ENCODE measurements at regions not wholly inside any gene's neighbourhood (a gene's known extent, or its start where the extent isn't known, plus 50 kb on each side); places are given as distances from the start of the nearest gene placed in this dataset.

- TF ChIP-seq RB1 (IDR thresholded peaks at IDR 0.05; ENCODE audit: borderline replicate concordance) = no peak
- no peak for TF ChIP-seq FOS (IDR thresholded peaks at IDR 0.05; ENCODE audit: borderline replicate concordance, extremely low read depth, insufficient read length)
- no peak for TF ChIP-seq ZBTB11 (CRISPR knock-in tag; IDR thresholded peaks at IDR 0.05)
- TF ChIP-seq MXI1 (IDR thresholded peaks at IDR 0.05; ENCODE audit: low read depth, low read length) = no peak
- no peak for TF ChIP-seq ZNF592 (IDR thresholded peaks at IDR 0.05)
- no peak for TF ChIP-seq NRF1 (conservative IDR thresholded peaks at IDR 0.05; ENCODE audit: low read depth, low read length)
- TF ChIP-seq POLR2A (IDR thresholded peaks at IDR 0.05; ENCODE audit: low read depth, low read length) = no peak
- no peak for TF ChIP-seq IKZF2 (IDR thresholded peaks at IDR 0.05)
- TF ChIP-seq NFYA (IDR thresholded peaks at IDR 0.05; ENCODE audit: borderline replicate concordance, low read depth, low read length) = no peak
- TF ChIP-seq TAF1 (IDR thresholded peaks at IDR 0.05; ENCODE audit: borderline replicate concordance, low read depth, low read length) = no peak
- no peak for TF ChIP-seq ZNF622 (IDR thresholded peaks at IDR 0.05)
- TF ChIP-seq SMC3 (IDR thresholded peaks at IDR 0.05; ENCODE audit: borderline replicate concordance, low read length) = no peak
- TF ChIP-seq MTA3 (IDR thresholded peaks at IDR 0.05; ENCODE audit: borderline replicate concordance, low read length) = no peak
- TF ChIP-seq ZBED1 (IDR thresholded peaks at IDR 0.05; ENCODE audit: borderline replicate concordance) = no peak
- no peak for TF ChIP-seq PRDM15 (CRISPR knock-in tag; IDR thresholded peaks at IDR 0.05)
- no peak for TF ChIP-seq ZNF384 (IDR thresholded peaks at IDR 0.05; ENCODE audit: borderline replicate concordance, low read depth, low read length)
- WGBS (ENCODE audit: insufficient coverage, insufficient replicate concordance, low lambda C conversion rate, missing lambda C conversion rate) = 35% methylated on average over 10 of the region's 10 CpGs
Measured at GRCh38 chr2:120888851-120889250, 153.2 kb downstream of the GLI2 start.

More at GRCh38 chr2:120888851-120889250, 153.2 kb downstream of the GLI2 start:
- Histone ChIP-seq H3K4me3 (no peak overlapping the region), H3K27ac (ENCODE audit: control insufficient read depth, insufficient read depth) (no peak overlapping the region), H3K36me3 (ENCODE audit: control insufficient read depth in 2 of 2, insufficient read depth in 2 of 2, low read length in 1 of 2) (no peaks in the 10 kb centered on the region), H3K4me1 (ENCODE audit: control insufficient read depth, insufficient read depth, low read length) (no peaks in the 10 kb centered on the region), H4K20me1 (ENCODE audit: control insufficient read depth, insufficient read depth) (no peaks in the 10 kb centered on the region), H3K9ac (ENCODE audit: control insufficient read depth, insufficient read depth, low read length) (no peak overlapping the region), H3K4me2 (ENCODE audit: control insufficient read depth, insufficient read depth) (no peak overlapping the region), H3K9me3 (replicated peaks; ENCODE audit: control insufficient read depth, insufficient read depth, low read length) (no peaks in the 10 kb centered on the region), H2AFZ (ENCODE audit: control insufficient read depth, low read depth, low read length) (no peak overlapping the region), H3K27me3 (replicated peaks in 1 of 2; ENCODE audit: control insufficient read depth in 2 of 2, insufficient read depth in 2 of 2, low read length in 1 of 2) (peaks cover 1 to 3% of the 10 kb centered on the region in 2 experiments; a peak in 1 of 4 replicates), H3K79me2 (ENCODE audit: control insufficient read depth, insufficient read depth, low read length) (no peaks in the 10 kb centered on the region)
- in situ Hi-C loops (cut with MboI) = no loop called here
- DNase-seq (ENCODE audit: low read depth, low spot score) (no peak), ATAC-seq (no peak), FAIRE-seq (no peak)
- ChIA-PET CTCF (no interaction called here), SMC1A (ENCODE audit: uncharacterized antibody, unreplicated experiment) (no interaction called here), RAD21 (ENCODE audit: unreplicated experiment) (no interaction called here), POLR2A (no interaction called here)
- BruUV-seq (replicated peaks) = no TSS peak
- intact Hi-C loops (cut with micrococcal nuclease; ENCODE audit: unreplicated experiment) = no loop called here
